HG03108 (cell line): ENCODE measurements at regions not wholly inside any gene's neighbourhood (a gene's known extent, or its start where the extent isn't known, plus 50 kb on each side); places are given as distances from the start of the nearest gene placed in this dataset.
"Not testable (repeated sequence)": the region's sequence is repeated elsewhere in the genome, so short reads cannot be mapped to it uniquely, and the experiment has no call there.

Experiments used
- ATAC-seq: cut with Tn5 transposase; IDR thresholded peaks from one replicate; pipeline ENCODE4 v1.9.1; 2021; ENCODE audit warnings: moderate library complexity; ENCODE audit not compliant: unreplicated experiment

GRCh38 chr2:224155896-224156295, 116.8 kb upstream of the SERPINE2 start:
- no peak for ATAC-seq

GRCh38 chr2:224155371-224155770, 116.3 kb upstream of the SERPINE2 start:
- ATAC-seq = no peak

GRCh38 chr2:224151680-224152310, 112.7 kb upstream of the SERPINE2 start:
- ATAC-seq = no peak

GRCh38 chr2:224151161-224151560, 112.1 kb upstream of the SERPINE2 start:
- ATAC-seq = no peak

GRCh38 chr2:224148058-224148457, 109.0 kb upstream of the SERPINE2 start:
- ATAC-seq = not testable (repeated sequence)

- ATAC-seq = no peak
These were observed 108.1 kb upstream of the SERPINE2 start for GRCh38 chr2:224147174-224147573.

GRCh38 chr2:224146356-224147160, 107.5 kb upstream of the SERPINE2 start:
- no peak for ATAC-seq

- ATAC-seq = no peak
These were observed 106.8 kb upstream of the SERPINE2 start for GRCh38 chr2:224145751-224146355.

GRCh38 chr2:224143526-224143925, 104.4 kb upstream of the SERPINE2 start:
- no peak for ATAC-seq

- ATAC-seq = no peak
These were observed 103.6 kb upstream of the SERPINE2 start for GRCh38 chr2:224142397-224143312.

- ATAC-seq = no peak
These were observed 102.2 kb upstream of the SERPINE2 start for GRCh38 chr2:224141304-224141703.

- no peak for ATAC-seq
These were observed 98.1 kb upstream of the SERPINE2 start for GRCh38 chr2:224137208-224137607.

GRCh38 chr2:224136396-224136795, 97.3 kb upstream of the SERPINE2 start:
- ATAC-seq = no peak

GRCh38 chr2:224135881-224136280, 96.8 kb upstream of the SERPINE2 start:
- no peak for ATAC-seq

- no peak for ATAC-seq
These were observed 95.1 kb upstream of the SERPINE2 start for GRCh38 chr2:224134003-224134734.

- ATAC-seq = no peak
These were observed 94.3 kb upstream of the SERPINE2 start for GRCh38 chr2:224133387-224133786.

GRCh38 chr2:224127871-224128501, 88.9 kb upstream of the SERPINE2 start:
- ATAC-seq = no peak

- ATAC-seq = no peak
These were observed 87.4 kb upstream of the SERPINE2 start for GRCh38 chr2:224126440-224126839.

GRCh38 chr2:224126003-224126402, 86.9 kb upstream of the SERPINE2 start:
- ATAC-seq = no peak

GRCh38 chr2:224122542-224122941, 83.5 kb upstream of the SERPINE2 start:
- no peak for ATAC-seq
